Esophagus squamous epithelium (tissue), 4 donors: ENCODE measurements at regions not wholly inside any gene's neighbourhood (a gene's known extent, or its start where the extent isn't known, plus 50 kb on each side); places are given as distances from the start of the nearest gene placed in this dataset.

Experiments
- CTCF ChIP-seq, 6 experiments: fragments of 450-650 bp in 4 of 6; fragments of 200-600 bp in 2 of 6; sonication (generic) in 2 of 6; IDR thresholded peaks; one replicate each; pipeline ENCODE4 v1.5.1; 2016 to 2019; ENCODE audit warnings: antibody characterized with exemption in 6 of 6, mild to moderate bottlenecking in 4 of 6, moderate library complexity in 4 of 6
- POLR2A ChIP-seq, 4 donors: fragments of 450-650 bp; IDR thresholded peaks; one replicate each; pipeline ENCODE4 v1.6.1; 2017; ENCODE audit warnings: antibody characterized with exemption in 4 of 4, mild to moderate bottlenecking in 4 of 4, moderate library complexity in 3 of 4

- TF ChIP-seq CTCF (IDR thresholded peaks at IDR 0.05), result no peak
- TF ChIP-seq POLR2A (IDR thresholded peaks at IDR 0.05), result no peak
Measured at GRCh38 chr2:236715077-236715476, 145.5 kb downstream of the ACKR3 start.
